Liver (tissue), 8 donors: ENCODE measurements at regions not wholly inside any gene's neighbourhood (a gene's known extent, or its start where the extent isn't known, plus 50 kb on each side); places are given as distances from the start of the nearest gene placed in this dataset.

ENCODE experiments used
- DNase-seq: peaks from one replicate; pipeline ENCODE4 v3.0.0-alpha.2; 2017; ENCODE audit warnings: low spot score
- H3K27ac ChIP-seq, 2 donors: one replicate each; pipeline ENCODE4 v1.7.0; 2013; ENCODE audit warnings: inconsistent platforms in 2 of 2, low read length in 2 of 2, control low read depth in 1 of 2, low read depth in 1 of 2, mild to moderate bottlenecking in 1 of 2
- H3K27me3 ChIP-seq, 4 donors: one replicate each; pipeline versions ENCODE4 v1.6.1 to v1.7.0; 2013; ENCODE audit warnings: low read length in 3 of 4, inconsistent platforms in 1 of 4, mild to moderate bottlenecking in 1 of 4, moderate library complexity in 1 of 4; ENCODE audit not compliant: control insufficient read depth in 4 of 4, insufficient read depth in 4 of 4
- H3K36me3 ChIP-seq, 4 donors: one replicate each; pipeline versions ENCODE4 v1.6.1 to v1.7.0; 2013; ENCODE audit warnings: low read length in 3 of 4, mild to moderate bottlenecking in 3 of 4, low read depth in 1 of 4, moderate library complexity in 1 of 4; ENCODE audit not compliant: control insufficient read depth in 4 of 4, insufficient read depth in 3 of 4
- H3K4me1 ChIP-seq, 4 donors: one replicate each; pipeline versions ENCODE4 v1.6.1 to v1.7.0; 2013; ENCODE audit warnings: low read length in 3 of 4, mild to moderate bottlenecking in 3 of 4, moderate library complexity in 1 of 4; ENCODE audit not compliant: control insufficient read depth in 4 of 4, insufficient read depth in 4 of 4
- H3K4me3 ChIP-seq, 3 donors: one replicate each; pipeline versions ENCODE4 v1.6.1 to v1.7.0; 2013; ENCODE audit warnings: low read length in 3 of 3, control low read depth in 1 of 3, low read depth in 1 of 3, mild to moderate bottlenecking in 1 of 3
- H3K9ac ChIP-seq, 2 donors: one replicate each; pipeline ENCODE4 v1.7.0; 2013; ENCODE audit warnings: low read length in 2 of 2, mild to moderate bottlenecking in 2 of 2, moderate library complexity in 2 of 2, control low read depth in 1 of 2, low read depth in 1 of 2
- H3K9me3 ChIP-seq, 4 donors: one replicate each; pipeline versions ENCODE4 v1.6.1 to v1.7.0; 2013; ENCODE audit warnings: low read length in 3 of 4; ENCODE audit not compliant: control insufficient read depth in 4 of 4
- ATF3 ChIP-seq: IDR thresholded peaks from 2 replicates; pipeline ENCODE4 v1.6.1; 2016; ENCODE audit warnings: antibody characterized with exemption
- CTCF ChIP-seq: fragments of 150-350 bp; IDR thresholded peaks from 2 replicates; pipeline ENCODE4 v1.5.1; 2017; ENCODE audit warnings: improper control_type of control experiment, low read depth, low read length; ENCODE audit not compliant: missing input control
- EGR1 ChIP-seq, 2 donors: IDR thresholded peaks; 2 replicates each; pipeline ENCODE4 v1.6.1; 2016 to 2018; ENCODE audit warnings: antibody characterized with exemption in 2 of 2, low read depth in 2 of 2
- FOXA1 ChIP-seq: IDR thresholded peaks from 2 replicates; pipeline ENCODE4 v1.6.1; 2016; ENCODE audit warnings: antibody characterized with exemption
- FOXA2 ChIP-seq: IDR thresholded peaks from 2 replicates; pipeline ENCODE4 v1.6.1; 2016; ENCODE audit warnings: antibody characterized with exemption
- GABPA ChIP-seq, 2 donors: IDR thresholded peaks in 1 of 2; conservative IDR thresholded peaks in 1 of 2; 2 replicates each; pipeline ENCODE4 v1.6.1; 2016; ENCODE audit warnings: antibody characterized with exemption in 2 of 2, mild to moderate bottlenecking in 1 of 2, moderate library complexity in 1 of 2
- HNF4A ChIP-seq, 2 donors: conservative IDR thresholded peaks; 2 replicates each; pipeline ENCODE4 v1.6.1; 2016; ENCODE audit warnings: antibody characterized with exemption in 2 of 2, mild to moderate bottlenecking in 2 of 2
- HNF4G ChIP-seq: IDR thresholded peaks from 2 replicates; pipeline ENCODE4 v1.6.1; 2016; ENCODE audit warnings: antibody characterized with exemption
- JUND ChIP-seq, 2 donors: IDR thresholded peaks; 2 replicates each; pipeline ENCODE4 v1.6.1; 2016; ENCODE audit warnings: antibody characterized with exemption in 2 of 2
- MAX ChIP-seq: IDR thresholded peaks from 2 replicates; pipeline ENCODE4 v1.6.1; 2016; ENCODE audit warnings: antibody characterized with exemption
- NR2F2 ChIP-seq: IDR thresholded peaks from 2 replicates; pipeline ENCODE4 v1.6.1; 2016; ENCODE audit warnings: antibody characterized with exemption
- RAD21 ChIP-seq, 2 donors: IDR thresholded peaks; 2 replicates each; pipeline ENCODE4 v1.6.1; 2016; ENCODE audit warnings: antibody characterized with exemption in 2 of 2, mild to moderate bottlenecking in 2 of 2
- REST ChIP-seq: IDR thresholded peaks from 2 replicates; pipeline ENCODE4 v1.6.1; 2016; ENCODE audit warnings: antibody characterized with exemption, mild to moderate bottlenecking
- RXRA ChIP-seq, 2 donors: IDR thresholded peaks; 2 replicates each; pipeline ENCODE4 v1.6.1; 2017 to 2018; ENCODE audit warnings: antibody characterized with exemption in 2 of 2, mild to moderate bottlenecking in 1 of 2
- SP1 ChIP-seq: IDR thresholded peaks from 2 replicates; pipeline ENCODE4 v1.6.1; 2018; ENCODE audit warnings: antibody characterized with exemption, mild to moderate bottlenecking
- TAF1 ChIP-seq: conservative IDR thresholded peaks from 2 replicates; pipeline ENCODE4 v1.6.1; 2016; ENCODE audit warnings: antibody characterized with exemption, mild to moderate bottlenecking
- YY1 ChIP-seq: IDR thresholded peaks from 2 replicates; pipeline ENCODE4 v1.6.1; 2016; ENCODE audit warnings: antibody characterized with exemption, mild to moderate bottlenecking
- ZBTB33 ChIP-seq: IDR thresholded peaks from 2 replicates; pipeline ENCODE4 v1.6.1; 2016; ENCODE audit warnings: antibody characterized with exemption
- WGBS: extraction: QIAGEN DNeasy Blood & Tissue Kit; methylation state at CpG from one replicate; pipeline ENCODE4 v1.1.7; 2013; 5-methylcytosine and 5-hydroxymethylcytosine counted together
- donor health status: healthy.
- donor health status: healthy.
- donor health status: healthy.
- donor health status: healthy.
- donor health status: healthy.

DNA sequence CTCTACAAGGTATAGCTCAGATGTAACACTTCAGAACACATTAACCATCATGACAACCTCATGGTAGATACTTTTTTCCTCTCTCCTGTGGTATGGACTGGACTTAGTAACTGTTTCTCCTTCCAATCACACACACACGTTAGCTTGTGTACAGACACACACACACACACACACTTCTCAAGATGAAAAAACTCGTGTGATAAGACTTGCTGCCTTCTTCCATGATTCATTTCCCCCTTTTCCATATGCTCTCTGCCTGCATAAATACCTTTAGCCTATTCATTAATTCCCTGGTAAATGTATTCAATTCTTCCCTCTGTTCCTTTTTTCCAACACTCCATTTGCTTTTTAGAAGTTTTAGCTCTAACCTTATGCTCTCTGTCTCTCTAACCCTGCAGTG, 118.9 kb upstream of the TANK start:
- no peaks in the 10 kb centered on the region for H3K4me1 ChIP-seq
- H3K9ac ChIP-seq, result no peak overlapping the region
- TF ChIP-seq FOXA1, result no peak
- no peak for TF ChIP-seq YY1
- no peak for TF ChIP-seq ATF3
- no peak for TF ChIP-seq JUND (IDR thresholded peaks at IDR 0.05)
- TF ChIP-seq CTCF, result no peak
- TF ChIP-seq EGR1 (IDR thresholded peaks at IDR 0.05; ENCODE audit: low read depth in 2 of 2), result no peak
- H3K9me3 ChIP-seq, result no peaks in the 10 kb centered on the region
- H3K27ac ChIP-seq, result no peak overlapping the region
- no peaks in the 10 kb centered on the region for H3K36me3 ChIP-seq
- no peaks in the 10 kb centered on the region for H3K27me3 ChIP-seq
- H3K4me3 ChIP-seq, result no peak overlapping the region
- DNase-seq, result no peak
- 56% methylated on average over 2 of the region's 2 CpGs for WGBS

GRCh38 chr2:161042990-161043625, 117.1 kb upstream of the TANK start:
- no peaks in the 10 kb centered on the region for H3K36me3 ChIP-seq
- H3K9me3 ChIP-seq, result no peaks in the 10 kb centered on the region
- H3K9ac ChIP-seq, result no peak overlapping the region
- TF ChIP-seq HNF4A (conservative IDR thresholded peaks at IDR 0.05) (no peak), FOXA2 (no peak), GABPA (IDR thresholded peaks at IDR 0.05 in 1 of 2, conservative IDR thresholded peaks at IDR 0.05 in 1 of 2) (no peak), ATF3 (no peak), RXRA (IDR thresholded peaks at IDR 0.05) (no peak), HNF4G (no peak), JUND (IDR thresholded peaks at IDR 0.05) (no peak), REST (no peak), FOXA1 (no peak), ZBTB33 (no peak), MAX (no peak), NR2F2 (no peak), SP1 (no peak), EGR1 (IDR thresholded peaks at IDR 0.05; ENCODE audit: low read depth in 2 of 2) (no peak), RAD21 (IDR thresholded peaks at IDR 0.05) (no peak), TAF1 (no peak), YY1 (no peak), CTCF (no peak)
- no peak overlapping the region for H3K27ac ChIP-seq
- 57% methylated on average over 2 of the region's 2 CpGs for WGBS
- no peak overlapping the region for H3K4me3 ChIP-seq
- no peaks in the 10 kb centered on the region for H3K27me3 ChIP-seq
- DNase-seq, result no peak
- H3K4me1 ChIP-seq, result no peaks in the 10 kb centered on the region
